NCI-H2029 treated with DMSO at 0.1 percent for 48 hours (cell line): ENCODE measurements at regions not wholly inside any gene's neighbourhood (a gene's known extent, or its start where the extent isn't known, plus 50 kb on each side); places are given as distances from the start of the nearest gene placed in this dataset.

ENCODE experiments used
- DNase-seq: peaks from one replicate; lab custom pipeline; 2025; lab: John Stamatoyannopoulos, UW

DNA sequence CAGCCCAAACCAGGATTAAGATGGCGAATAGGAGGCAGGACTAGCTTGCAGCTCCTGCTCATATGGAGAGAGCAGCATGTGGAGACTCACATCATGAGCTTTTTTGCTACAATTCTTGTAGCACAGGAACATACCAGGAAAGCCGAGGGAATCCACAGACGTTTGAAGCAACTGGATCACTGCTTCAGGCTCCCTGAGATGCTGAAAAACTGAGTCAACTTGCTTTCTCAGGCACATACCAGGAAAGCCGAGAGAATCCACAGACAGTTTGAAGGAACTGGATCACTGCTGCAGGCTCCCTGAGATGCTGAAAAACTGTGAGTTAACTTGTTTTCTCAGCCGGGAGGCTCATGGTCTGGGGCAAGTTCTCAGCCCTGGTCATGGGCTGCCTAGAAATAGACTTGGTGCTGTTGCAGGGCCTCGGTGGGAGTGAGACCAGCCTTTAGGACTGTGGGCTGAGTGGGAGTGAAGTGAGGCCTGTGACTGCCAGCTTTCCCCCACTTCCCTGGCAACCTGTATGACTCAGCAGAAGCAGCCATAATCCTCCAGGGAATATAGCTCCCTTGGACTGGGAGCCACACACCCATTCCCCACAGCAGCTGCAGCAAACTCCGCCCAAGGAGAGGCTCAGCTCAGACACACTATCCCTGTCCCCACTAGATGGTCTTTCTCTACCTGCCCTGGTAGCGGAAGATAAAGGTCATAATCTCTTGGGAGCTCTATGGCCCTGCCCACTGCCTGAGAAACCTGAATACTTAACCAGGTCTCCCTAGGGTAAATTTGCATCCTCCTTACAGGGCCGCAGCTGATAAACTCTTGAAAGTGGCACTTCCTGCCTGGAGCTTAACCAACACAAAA is 51.9 kb upstream of the PFN2 start:
- no peak for DNase-seq

DNA sequence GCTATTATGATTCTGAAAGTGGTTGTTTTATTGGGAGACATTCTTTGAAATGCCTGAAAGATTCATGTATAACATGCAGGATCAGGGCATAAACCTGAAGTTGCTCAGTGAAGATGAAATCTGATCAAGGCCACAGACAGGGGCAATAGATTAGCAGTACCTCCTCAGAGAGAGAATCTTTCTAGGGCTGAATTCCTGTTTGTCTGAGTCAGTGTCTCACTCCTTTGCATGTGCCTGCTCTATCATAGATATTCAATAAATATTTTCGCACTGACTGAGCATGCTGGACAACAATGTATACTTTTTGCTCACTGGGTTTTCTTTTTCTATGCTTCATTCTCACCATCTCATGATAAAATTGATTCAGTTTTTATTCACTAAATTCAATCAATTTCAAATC is 49.8 kb upstream of the PFN2 start:
- no peak for DNase-seq
